ENCODE measurements at regions not wholly inside any gene's neighbourhood (a gene's known extent, or its start where the extent isn't known, plus 50 kb on each side); places are given as distances from the start of the nearest gene placed in this dataset.

- Histone ChIP-seq H3K36me3 (no peaks in the 10 kb centered on the region), H3K4me1 (no peaks in the 10 kb centered on the region), H3K4me3 (no peak overlapping the region), H3K27me3 (no peaks in the 10 kb centered on the region), H3K9me3 (peaks cover 0 to 2% (median 0%) of the 10 kb centered on the region in 4 donors), H3K27ac (no peak overlapping the region)
- WGBS, 2 donors, result 93% methylated on average over 2 of the region's 2 CpGs
- DNase-seq, result no peak
- intact Hi-C loops (cut with DNase I), result no loop called here
- TF ChIP-seq POLR2A (IDR thresholded peaks at IDR 0.05), result no peak
- no peak for TF ChIP-seq CTCF (IDR thresholded peaks at IDR 0.05)
- TF ChIP-seq POLR2AphosphoS5 (IDR thresholded peaks at IDR 0.05), result no peak
- no peak for TF ChIP-seq EP300 (IDR thresholded peaks at IDR 0.05)
These were observed 278.9 kb upstream of the LMO3 start for GRCh38 chr12:16884819-16885218.

GRCh38 chr12:16884056-16884455, 278.1 kb upstream of the LMO3 start:
- WGBS, 2 donors, result 79 to 85% methylated on average over 1 of the region's 1 CpG
- Histone ChIP-seq H3K9me3 (no peaks in the 10 kb centered on the region), H3K27ac (no peak overlapping the region), H3K36me3 (no peaks in the 10 kb centered on the region), H3K4me1 (no peaks in the 10 kb centered on the region), H3K4me3 (no peak overlapping the region), H3K27me3 (no peaks in the 10 kb centered on the region)
- TF ChIP-seq POLR2AphosphoS5 (IDR thresholded peaks at IDR 0.05), result no peak
- no peak for TF ChIP-seq EP300 (IDR thresholded peaks at IDR 0.05)
- no peak for TF ChIP-seq CTCF (IDR thresholded peaks at IDR 0.05)
- no peak for TF ChIP-seq POLR2A (IDR thresholded peaks at IDR 0.05)
- intact Hi-C loops (cut with DNase I), result no loop called here
- DNase-seq, result no peak

GRCh38 chr12:16881986-16882570, 276.1 kb upstream of the LMO3 start:
- intact Hi-C loops (cut with DNase I), result no loop called here
- WGBS, 2 donors, result 83 to 93% methylated on average over 4 of the region's 4 CpGs
- Histone ChIP-seq H3K4me1 (no peaks in the 10 kb centered on the region), H3K4me3 (no peak overlapping the region), H3K36me3 (no peaks in the 10 kb centered on the region), H3K27me3 (no peaks in the 10 kb centered on the region), H3K27ac (no peak overlapping the region), H3K9me3 (no peaks in the 10 kb centered on the region)
- no peak for DNase-seq
- TF ChIP-seq CTCF (IDR thresholded peaks at IDR 0.05), result no peak
- no peak for TF ChIP-seq EP300 (IDR thresholded peaks at IDR 0.05)

GRCh38 chr12:16880864-16881285, 274.9 kb upstream of the LMO3 start:
- no peak overlapping the region for H3K4me3 ChIP-seq
- intact Hi-C loops (cut with DNase I), result no loop called here

More at GRCh38 chr12:16880864-16881285, 274.9 kb upstream of the LMO3 start:
- Histone ChIP-seq H3K9me3 (no peaks in the 10 kb centered on the region), H3K27me3 (no peaks in the 10 kb centered on the region), H3K27ac (no peak overlapping the region), H3K36me3 (no peaks in the 10 kb centered on the region), H3K4me1 (no peaks in the 10 kb centered on the region)
- 13 to 51% methylated on average over 10 of the region's 10 CpGs for WGBS, 2 donors
- no peak for DNase-seq
- TF ChIP-seq CTCF (IDR thresholded peaks at IDR 0.05) (no peak), POLR2AphosphoS5 (IDR thresholded peaks at IDR 0.05) (no peak), POLR2A (IDR thresholded peaks at IDR 0.05) (no peak)
